IPS-20b (cell line): ENCODE measurements at regions not wholly inside any gene's neighbourhood (a gene's known extent, or its start where the extent isn't known, plus 50 kb on each side); places are given as distances from the start of the nearest gene placed in this dataset.
A peak's percentile ranks its signal among the peaks of the same experiment; 100 is the strongest.

Experiments used
- H3K27ac ChIP-seq: one replicate; pipeline ENCODE4 v1.5.1; 2013; ENCODE audit warnings: low read length
- H3K27me3 ChIP-seq: 2 replicates; pipeline ENCODE4 v1.6.1; 2013; ENCODE audit warnings: mild to moderate bottlenecking, low read length, inconsistent platforms; ENCODE audit not compliant: insufficient read depth
- H3K36me3 ChIP-seq: 2 replicates; pipeline ENCODE4 v1.6.1; 2013; ENCODE audit warnings: low read depth, mild to moderate bottlenecking, inconsistent platforms, low read length, moderate library complexity; ENCODE audit not compliant: insufficient read depth
- H3K4me1 ChIP-seq: 2 replicates; pipeline ENCODE4 v1.6.1; 2013; ENCODE audit warnings: mild to moderate bottlenecking, control low read depth, inconsistent platforms, low read length, moderate library complexity; ENCODE audit not compliant: insufficient read depth
- H3K4me3 ChIP-seq: 2 replicates; pipeline ENCODE4 v1.5.1; 2013; ENCODE audit warnings: mild to moderate bottlenecking, low read length, inconsistent platforms
- H3K9ac ChIP-seq: 2 replicates; pipeline ENCODE4 v1.6.1; 2013; ENCODE audit warnings: low read depth, mild to moderate bottlenecking, inconsistent platforms, low read length, moderate library complexity
- H3K9me3 ChIP-seq: 2 replicates; pipeline ENCODE4 v1.6.1; 2013; ENCODE audit warnings: mild to moderate bottlenecking, low read depth, low read length, inconsistent platforms; ENCODE audit not compliant: insufficient read depth

DNA sequence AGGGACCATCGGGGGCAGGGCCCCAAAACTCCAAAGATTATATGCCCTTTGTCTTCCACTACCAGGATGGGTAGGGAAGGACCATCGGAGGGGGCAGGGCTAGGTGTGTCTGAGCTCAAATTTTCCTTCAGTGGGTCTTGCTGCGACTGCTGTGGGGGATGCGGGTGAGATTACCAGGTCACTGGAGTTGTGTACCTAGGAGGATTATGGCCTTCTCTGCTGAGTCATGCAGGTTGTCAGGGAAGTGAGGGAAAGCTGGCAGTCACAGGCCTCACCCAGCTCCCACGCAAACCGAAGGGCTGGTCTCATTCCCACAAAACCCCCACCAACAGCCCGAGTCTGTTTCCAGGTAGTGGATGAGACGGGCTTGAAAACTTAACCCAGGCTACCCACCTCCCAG lies 489.4 kb downstream of the ZNF608 start:
- H3K36me3 ChIP-seq = no peaks in the 10 kb centered on the region
- H3K27me3 ChIP-seq = no peaks in the 10 kb centered on the region
- no peak overlapping the region for H3K4me3 ChIP-seq
- H3K9ac ChIP-seq = no peak overlapping the region
- no peaks in the 10 kb centered on the region for H3K9me3 ChIP-seq
- no peak overlapping the region for H3K27ac ChIP-seq
- peaks cover 14% of the 10 kb centered on the region for H3K4me1 ChIP-seq

- Histone ChIP-seq H3K27me3 (no peaks in the 10 kb centered on the region), H3K4me1 (no peaks in the 10 kb centered on the region), H3K9me3 (peaks cover 2% of the 10 kb centered on the region; the same call in 1 of the 2 replicates), H3K4me3 (no peak overlapping the region), H3K36me3 (no peaks in the 10 kb centered on the region), H3K27ac (no peak overlapping the region), H3K9ac (no peak overlapping the region)
Observed at GRCh38 chr5:124253203-124253810, 493.1 kb downstream of the ZNF608 start.

DNA sequence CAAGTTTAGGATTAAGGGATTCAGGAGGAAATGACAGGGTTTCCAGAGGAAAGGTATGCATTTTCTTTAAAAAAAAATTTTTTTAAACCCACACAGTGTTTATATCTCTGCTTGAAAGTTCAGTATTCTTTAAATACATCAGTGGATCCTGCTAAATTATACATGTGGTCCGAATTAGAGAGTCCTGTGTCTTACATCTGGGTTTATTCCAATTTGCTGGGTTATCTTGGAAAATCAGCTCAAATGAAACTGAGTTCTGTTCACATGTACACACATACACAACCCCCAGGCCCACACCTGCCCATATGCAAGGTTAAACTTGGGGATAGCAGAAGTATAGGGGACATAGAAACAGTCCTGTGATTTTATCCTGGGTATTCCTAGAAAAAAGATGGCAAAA lies 493.7 kb downstream of the ZNF608 start:
- Histone ChIP-seq H3K9me3 (peaks cover 4% of the 10 kb centered on the region; the same call in 1 of the 2 replicates), H3K4me3 (no peak overlapping the region), H3K36me3 (no peaks in the 10 kb centered on the region), H3K27ac (no peak overlapping the region), H3K27me3 (no peaks in the 10 kb centered on the region), H3K9ac (no peak overlapping the region), H3K4me1 (no peaks in the 10 kb centered on the region)

DNA sequence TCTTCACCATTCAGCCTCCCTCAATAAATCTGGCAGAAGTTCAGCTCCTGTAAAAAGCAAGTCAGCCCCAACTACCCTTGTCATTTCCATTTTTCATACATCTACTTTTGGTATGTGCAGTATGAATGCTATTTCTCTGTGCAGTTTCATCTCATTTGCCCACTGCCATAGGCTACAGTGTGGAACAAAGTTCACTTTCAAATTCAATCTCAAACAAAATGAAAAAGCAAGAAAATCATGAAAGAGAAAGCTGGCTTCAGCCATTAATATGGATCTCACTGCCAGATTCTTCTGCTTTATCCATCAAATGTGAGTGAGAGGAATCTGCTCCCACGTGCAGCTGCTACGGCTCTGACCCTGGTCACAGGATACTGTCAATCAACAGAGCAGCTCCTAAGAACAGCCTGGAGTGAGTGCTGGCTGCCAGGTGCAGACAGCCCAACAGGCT lies 494.2 kb downstream of the ZNF608 start:
- Histone ChIP-seq H3K9ac (no peak overlapping the region), H3K27ac (no peak overlapping the region), H3K9me3 (peaks cover 8% of the 10 kb centered on the region; the same call in 1 of the 2 replicates), H3K36me3 (no peaks in the 10 kb centered on the region), H3K4me3 (no peak overlapping the region), H3K4me1 (no peaks in the 10 kb centered on the region), H3K27me3 (no peaks in the 10 kb centered on the region)

- Histone ChIP-seq H3K4me1 (no peaks in the 10 kb centered on the region), H3K27ac (no peak overlapping the region), H3K4me3 (no peak overlapping the region), H3K27me3 (no peaks in the 10 kb centered on the region), H3K9ac (no peak overlapping the region), H3K9me3 (peaks cover 35% of the 10 kb centered on the region), H3K36me3 (no peaks in the 10 kb centered on the region)
Observed at GRCh38 chr5:124245276-124245675, 501.2 kb downstream of the ZNF608 start.

DNA sequence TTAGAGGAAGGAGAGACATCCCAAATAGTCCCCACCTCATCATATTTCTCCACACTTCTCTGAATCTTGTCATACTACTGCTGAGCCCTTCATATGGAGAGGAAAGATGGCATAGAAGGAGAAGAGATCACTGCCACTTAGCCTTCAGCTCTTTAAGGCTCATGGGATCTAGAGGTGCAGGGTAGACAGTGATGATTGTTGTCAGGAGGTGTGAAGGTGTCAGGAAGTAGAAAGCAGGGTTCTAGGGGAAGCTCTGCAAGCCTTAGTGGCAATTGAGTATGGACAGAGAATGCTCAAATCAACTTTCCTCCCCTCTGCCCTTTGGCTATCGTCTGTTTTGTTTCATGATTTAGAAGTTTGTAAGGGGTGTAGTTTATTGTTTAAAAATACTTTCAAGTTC lies 505.7 kb downstream of the ZNF608 start:
- Histone ChIP-seq H3K27ac (no peak overlapping the region), H3K27me3 (no peaks in the 10 kb centered on the region), H3K9ac (no peak overlapping the region), H3K4me1 (peaks cover 15% of the 10 kb centered on the region; the same call in 1 of the 2 replicates), H3K4me3 (no peak overlapping the region), H3K36me3 (no peaks in the 10 kb centered on the region), H3K9me3 (peaks cover 27% of the 10 kb centered on the region)

- H3K9ac ChIP-seq = no peak overlapping the region
- no peak overlapping the region for H3K27ac ChIP-seq
- no peaks in the 10 kb centered on the region for H3K36me3 ChIP-seq
- peaks cover 16% of the 10 kb centered on the region for H3K9me3 ChIP-seq
- no peaks in the 10 kb centered on the region for H3K27me3 ChIP-seq
- H3K4me1 ChIP-seq = peaks cover 24% of the 10 kb centered on the region
- H3K4me3 ChIP-seq = no peak overlapping the region
Observed at GRCh38 chr5:124239572-124239971, 506.9 kb downstream of the ZNF608 start.

DNA sequence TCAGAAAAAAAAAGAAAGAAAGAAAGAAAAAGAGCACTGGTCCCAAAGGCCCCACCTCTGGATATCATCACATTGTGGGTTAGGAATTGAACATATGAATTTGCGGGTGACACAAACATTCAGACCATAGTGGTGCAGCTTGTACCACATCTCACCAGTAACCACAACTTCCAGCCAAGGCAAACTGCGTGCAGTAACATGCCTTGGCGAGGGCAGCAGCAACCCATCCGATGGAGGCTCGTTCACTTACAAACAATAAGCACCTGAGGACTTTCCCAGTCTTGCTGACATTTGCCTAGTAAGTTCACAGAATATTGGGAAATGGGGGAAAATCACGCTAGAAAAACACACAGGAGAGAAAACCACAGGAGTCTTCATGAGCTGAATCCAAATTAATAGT lies 508.1 kb downstream of the ZNF608 start:
- Histone ChIP-seq H3K9me3 (peaks cover 4% of the 10 kb centered on the region), H3K27ac (no peak overlapping the region), H3K36me3 (no peaks in the 10 kb centered on the region), H3K4me1 (peaks cover 35% of the 10 kb centered on the region), H3K4me3 (no peak overlapping the region), H3K9ac (no peak overlapping the region), H3K27me3 (no peaks in the 10 kb centered on the region)

DNA sequence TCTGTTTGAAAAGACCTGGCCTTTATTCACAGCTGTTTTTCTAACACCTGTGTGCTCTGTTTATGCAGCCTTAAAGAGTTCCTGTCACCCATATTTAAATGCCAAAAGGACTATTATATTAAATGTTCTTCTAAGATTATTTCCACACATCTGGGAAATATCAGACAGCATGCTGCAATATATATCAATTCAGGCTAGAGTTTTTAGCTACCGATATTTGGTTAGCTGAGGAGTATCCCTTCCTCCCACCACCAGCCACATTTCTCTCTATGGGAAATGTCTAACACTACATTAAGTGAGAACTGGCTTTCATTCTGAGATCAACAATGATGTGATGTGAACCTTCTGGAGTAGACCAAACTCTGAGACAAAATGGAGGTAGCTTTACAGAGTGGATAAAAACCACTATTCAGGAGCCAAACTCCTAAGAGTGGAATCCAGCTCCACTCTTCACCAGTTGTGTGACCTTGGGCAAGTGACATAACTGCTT lies 509.2 kb downstream of the ZNF608 start:
- no peaks in the 10 kb centered on the region for H3K9me3 ChIP-seq
- no peaks in the 10 kb centered on the region for H3K36me3 ChIP-seq
- H3K27ac ChIP-seq = peak overlapping the region; percentile 27
- no peaks in the 10 kb centered on the region for H3K27me3 ChIP-seq
- H3K9ac ChIP-seq = no peak overlapping the region
- no peak overlapping the region for H3K4me3 ChIP-seq
- H3K4me1 ChIP-seq = peaks cover 38% of the 10 kb centered on the region

GRCh38 chr5:124236361-124237205 lies 509.9 kb downstream of the ZNF608 start:
- Histone ChIP-seq H3K27ac (peak overlapping the region; percentile 59), H3K4me3 (no peak overlapping the region), H3K27me3 (no peaks in the 10 kb centered on the region), H3K9ac (peak overlapping the region; percentile 2; the same call in 1 of the 2 replicates), H3K36me3 (no peaks in the 10 kb centered on the region), H3K9me3 (no peaks in the 10 kb centered on the region), H3K4me1 (peaks cover 40% of the 10 kb centered on the region)

DNA sequence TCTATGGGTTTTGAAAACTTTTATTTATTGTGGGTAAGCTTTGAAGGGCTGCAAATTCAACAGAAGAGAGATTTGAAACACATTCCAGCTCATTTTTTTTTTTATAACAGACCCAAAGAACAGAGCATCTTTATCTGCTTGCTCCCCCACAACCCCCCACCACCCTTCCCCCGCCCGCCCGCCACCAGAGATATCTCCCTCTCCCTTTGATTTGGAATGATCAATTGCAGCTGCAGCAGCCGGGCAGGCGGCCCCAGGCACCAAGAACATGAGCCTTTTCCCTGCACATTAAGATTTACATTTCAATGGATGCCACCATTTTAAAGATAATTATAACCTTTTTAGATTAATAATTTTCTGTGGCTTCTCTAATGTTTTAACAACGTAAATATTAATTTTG lies 510.9 kb downstream of the ZNF608 start:
- Histone ChIP-seq H3K4me1 (peaks cover 40% of the 10 kb centered on the region), H3K36me3 (no peaks in the 10 kb centered on the region), H3K9ac (peak overlapping the region; percentile 67; the same call in 1 of the 2 replicates), H3K4me3 (no peak overlapping the region), H3K27me3 (no peaks in the 10 kb centered on the region), H3K27ac (peak overlapping the region; percentile 90), H3K9me3 (no peaks in the 10 kb centered on the region)
